ENCODE measurements at regions not wholly inside any gene's neighbourhood (a gene's known extent, or its start where the extent isn't known, plus 50 kb on each side); places are given as distances from the start of the nearest gene placed in this dataset.

GRCh38 chr18:5693699-5694294 lies 150.0 kb upstream of the EPB41L3 start:
- peaks cover 3 to 20% of the 10 kb centered on the region in 2 experiments; a peak in 2 of 4 replicates for H3K9me3 ChIP-seq (ENCODE audit: control insufficient read depth in 1 of 2, insufficient read depth in 1 of 2, low read depth in 1 of 2, low read length in 2 of 2)

More at GRCh38 chr18:5693699-5694294, 150.0 kb upstream of the EPB41L3 start:
- ATAC-seq (no peak), DNase-seq (ENCODE audit: low read depth, low spot score) (no peak)
- ChIA-PET RAD21 (ENCODE audit: low non-redundant PET in 1 of 2, low total read pairs in 2 of 2, uncharacterized antibody in 2 of 2, unreplicated experiment in 2 of 2) (no interaction called here), POLR2A (no interaction called here), CTCF (no interaction called here)
- H4K20me1 ChIP-seq (ENCODE audit: insufficient read depth) = no peaks in the 10 kb centered on the region
- TF ChIP-seq ELF1 (IDR thresholded peaks at IDR 0.05; ENCODE audit: borderline replicate concordance, low read depth) (no peak), FOSL1 (IDR thresholded peaks at IDR 0.05; ENCODE audit: low read depth) (no peak), SRF (IDR thresholded peaks at IDR 0.05; ENCODE audit: low read depth) (no peak), CTCF (IDR thresholded peaks at IDR 0.05 in 2 of 3, conservative IDR thresholded peaks at IDR 0.05 in 1 of 3; ENCODE audit: borderline replicate concordance in 1 of 3, insufficient read depth in 1 of 3, low read depth in 2 of 3, low read length in 2 of 3) (no peak), EZH2 (IDR thresholded peaks at IDR 0.05) (no peak), SIN3A (IDR thresholded peaks at IDR 0.05; ENCODE audit: low read depth) (no peak), JUND (IDR thresholded peaks at IDR 0.05) (no peak), SP1 (IDR thresholded peaks at IDR 0.05; ENCODE audit: low read depth) (no peak), POLR2AphosphoS5 (IDR thresholded peaks at IDR 0.05; ENCODE audit: low read depth, low read length) (no peak), RAD21 (IDR thresholded peaks at IDR 0.05; ENCODE audit: low read depth) (no peak), ZNF274 (IDR thresholded peaks at IDR 0.05; ENCODE audit: low read depth, low read length) (no peak), EZH2phosphoT487 (IDR thresholded peaks at IDR 0.05; ENCODE audit: borderline replicate concordance) (no peak), REST (IDR thresholded peaks at IDR 0.05; ENCODE audit: low read depth) (no peak), TCF7L2 (IDR thresholded peaks at IDR 0.05; ENCODE audit: borderline replicate concordance, extremely low read depth, insufficient read depth, insufficient read length) (no peak), POLR2A (IDR thresholded peaks at IDR 0.05; ENCODE audit: borderline replicate concordance, extremely low read depth, insufficient read depth, insufficient read length) (no peak), EGR1 (IDR thresholded peaks at IDR 0.05; ENCODE audit: low read depth) (no peak), ZBTB33 (IDR thresholded peaks at IDR 0.05; ENCODE audit: extremely low read depth, insufficient replicate concordance, low read length) (no peak)
- no peak overlapping the region for H3K9ac ChIP-seq (ENCODE audit: low read length)
- no peaks in the 10 kb centered on the region for H3K36me3 ChIP-seq (ENCODE audit: control insufficient read depth in 1 of 2, insufficient read depth in 2 of 2, low read length in 2 of 2)
- no peaks in the 10 kb centered on the region for H3K27me3 ChIP-seq (ENCODE audit: insufficient read depth, low read length)
- intact Hi-C loops (cut with micrococcal nuclease) = no loop called here
- H3K9me2 ChIP-seq (ENCODE audit: insufficient read depth) = no peaks in the 10 kb centered on the region
- no peaks in the 10 kb centered on the region for H3K79me2 ChIP-seq (ENCODE audit: insufficient read depth, low read length)
- no TSS peak for BruUV-seq (replicated peaks)
- H2AFZ ChIP-seq (ENCODE audit: low read depth, low read length, poor library complexity, severe bottlenecking) = no peak overlapping the region
- H3K4me3 ChIP-seq (replicated peaks in 1 of 2; ENCODE audit: low read depth in 1 of 2, low read length in 2 of 2) = no peak overlapping the region
- no peak overlapping the region for H3K4me2 ChIP-seq (ENCODE audit: low read length)
- H3K27ac ChIP-seq (ENCODE audit: low read depth, low read length) = no peak overlapping the region
- no peaks in the 10 kb centered on the region for H3K4me1 ChIP-seq (ENCODE audit: control insufficient read depth in 1 of 2, insufficient read depth in 2 of 2, low read length in 2 of 2)
